SK-N-SH (cell line): ENCODE measurements at regions not wholly inside any gene's neighbourhood (a gene's known extent, or its start where the extent isn't known, plus 50 kb on each side); places are given as distances from the start of the nearest gene placed in this dataset.

ENCODE experiments used
- EP300 ChIP-seq, 2 experiments: IDR thresholded peaks; 2 replicates each; pipeline versions ENCODE4 v1.4.0 to v1.6.1; 2012; ENCODE audit warnings: borderline replicate concordance in 1 of 2, low read depth in 1 of 2, low read length in 1 of 2
- EZH2phosphoT487 ChIP-seq: fragments of 200-600 bp; sonication (generic); IDR thresholded peaks from 2 replicates; pipeline ENCODE4 v1.6.1; 2017; ENCODE audit warnings: low read depth, mixed run types, mild to moderate bottlenecking, antibody characterized with exemption, moderate library complexity, borderline replicate concordance
- NRF1 ChIP-seq: IDR thresholded peaks from 2 replicates; pipeline ENCODE4 v1.6.1; 2012; ENCODE audit warnings: low read depth, mild to moderate bottlenecking, low read length
- RFX5 ChIP-seq: IDR thresholded peaks from 2 replicates; pipeline ENCODE4 v1.6.1; 2012; ENCODE audit warnings: mild to moderate bottlenecking, improper control_type of control experiment, low read length
- SIN3A ChIP-seq: IDR thresholded peaks from 2 replicates; pipeline ENCODE4 v1.6.1; 2012; ENCODE audit warnings: low read depth, mild to moderate bottlenecking, low read length, moderate library complexity, borderline replicate concordance
- YY1 ChIP-seq: IDR thresholded peaks from 2 replicates; pipeline ENCODE4 v1.4.0; 2012; ENCODE audit warnings: low read depth, mild to moderate bottlenecking
- TF ChIP-seq, protein P1 (sequence below): fragments of 200-600 bp; sonication (generic); IDR thresholded peaks from 2 replicates; pipeline ENCODE4 v1.6.1; 2017; ENCODE audit warnings: antibody characterized with exemption, mild to moderate bottlenecking, moderate library complexity
- TF ChIP-seq, protein P2 (sequence below): IDR thresholded peaks from 2 replicates; pipeline ENCODE4 v1.4.0; 2012; ENCODE audit warnings: low read depth

DNA sequence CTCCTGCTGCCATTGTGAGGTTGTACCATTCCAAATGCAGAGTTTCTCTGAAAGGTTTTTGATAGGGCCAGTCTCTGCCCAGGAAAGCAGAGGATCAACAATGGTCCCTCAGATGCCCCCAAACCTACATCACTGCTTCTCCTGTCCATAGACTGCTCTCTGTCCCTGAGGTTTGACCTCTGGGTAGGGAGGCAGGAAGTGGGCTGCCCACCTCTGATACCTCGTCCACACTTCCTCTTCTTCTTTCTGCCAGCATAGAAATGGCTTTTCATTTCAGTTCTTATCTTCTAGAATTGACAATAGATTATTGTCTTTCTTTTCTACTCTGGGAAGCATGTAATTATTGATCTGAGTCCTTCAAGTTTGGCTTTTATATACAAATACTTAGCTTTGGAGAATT, 170.6 kb downstream of the TRMT11 start:
- TF ChIP-seq YY1 (no peak), EZH2phosphoT487 (no peak), EP300 (IDR thresholded peaks at IDR 0.05; ENCODE audit: borderline replicate concordance in 1 of 2, low read depth in 1 of 2, low read length in 1 of 2) (no peak), SIN3A (no peak), RFX5 (no peak), NRF1 (no peak)
- TF ChIP-seq, protein P1, sequence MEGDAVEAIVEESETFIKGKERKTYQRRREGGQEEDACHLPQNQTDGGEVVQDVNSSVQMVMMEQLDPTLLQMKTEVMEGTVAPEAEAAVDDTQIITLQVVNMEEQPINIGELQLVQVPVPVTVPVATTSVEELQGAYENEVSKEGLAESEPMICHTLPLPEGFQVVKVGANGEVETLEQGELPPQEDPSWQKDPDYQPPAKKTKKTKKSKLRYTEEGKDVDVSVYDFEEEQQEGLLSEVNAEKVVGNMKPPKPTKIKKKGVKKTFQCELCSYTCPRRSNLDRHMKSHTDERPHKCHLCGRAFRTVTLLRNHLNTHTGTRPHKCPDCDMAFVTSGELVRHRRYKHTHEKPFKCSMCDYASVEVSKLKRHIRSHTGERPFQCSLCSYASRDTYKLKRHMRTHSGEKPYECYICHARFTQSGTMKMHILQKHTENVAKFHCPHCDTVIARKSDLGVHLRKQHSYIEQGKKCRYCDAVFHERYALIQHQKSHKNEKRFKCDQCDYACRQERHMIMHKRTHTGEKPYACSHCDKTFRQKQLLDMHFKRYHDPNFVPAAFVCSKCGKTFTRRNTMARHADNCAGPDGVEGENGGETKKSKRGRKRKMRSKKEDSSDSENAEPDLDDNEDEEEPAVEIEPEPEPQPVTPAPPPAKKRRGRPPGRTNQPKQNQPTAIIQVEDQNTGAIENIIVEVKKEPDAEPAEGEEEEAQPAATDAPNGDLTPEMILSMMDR = no peak
- TF ChIP-seq, protein P2, sequence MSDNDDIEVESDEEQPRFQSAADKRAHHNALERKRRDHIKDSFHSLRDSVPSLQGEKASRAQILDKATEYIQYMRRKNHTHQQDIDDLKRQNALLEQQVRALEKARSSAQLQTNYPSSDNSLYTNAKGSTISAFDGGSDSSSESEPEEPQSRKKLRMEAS = no peak
